HCT116 (cell line): ENCODE measurements at regions not wholly inside any gene's neighbourhood (a gene's known extent, or its start where the extent isn't known, plus 50 kb on each side); places are given as distances from the start of the nearest gene placed in this dataset.

ENCODE experiments used
- ATAC-seq: fragments of 200-7000 bp; cut with Tn5 transposase; 2 replicates; pipeline ENCODE4 v1.9.1; 2020; ENCODE audit warnings: mild to moderate bottlenecking, moderate library complexity
- BruUV-seq: library from RNA; stranded (reverse); fragments of 400-500 nt; replicated peaks from 2 replicates; lab custom pipeline; 2021; lab: Mats Ljungman, UMichigan
- CTCF ChIA-PET: fragments of 300-600 bp; sonication (Branson Sonifier 250); formaldehyde crosslinking; loops from one replicate; lab custom pipeline; 2021; ENCODE audit warnings: antibody characterized with exemption; lab: Charles Lee
- POLR2A ChIA-PET: fragments of 300-600, 350-600 bp; sonication (Branson Sonifier 250); formaldehyde crosslinking; loops from one replicate; lab custom pipeline; 2021; ENCODE audit warnings: antibody characterized with exemption; lab: Charles Lee
- RAD21 ChIA-PET, 2 experiments: fragments of 300-600 bp; sonication (Branson Sonifier 250); formaldehyde crosslinking; loops; one replicate each; lab custom pipeline; 2023; ENCODE audit warnings: low total read pairs in 2 of 2; ENCODE audit not compliant: uncharacterized antibody in 2 of 2, unreplicated experiment in 2 of 2, low non-redundant PET in 1 of 2; lab: Charles Lee
- DNase-seq: peaks from one replicate; pipeline ENCODE4 v3.0.0-alpha.2; 2010; ENCODE audit warnings: low read depth, low spot score
- H2AFZ ChIP-seq: fragments of 200-600 bp; shearing (Covaris generic), sonication (generic); 2 replicates; pipeline ENCODE4 v1.6.1; 2017; ENCODE audit warnings: low read depth, mixed run types, mixed read lengths, antibody characterized with exemption, low read length; ENCODE audit not compliant: poor library complexity, severe bottlenecking
- H3K27ac ChIP-seq: 2 replicates; pipeline ENCODE4 v1.5.1; 2012; ENCODE audit warnings: low read depth, low read length
- H3K27me3 ChIP-seq: fragments of 200-600 bp; sonication (generic); 2 replicates; pipeline ENCODE4 v1.6.1; 2016; ENCODE audit warnings: mixed run types, low read length, mixed read lengths; ENCODE audit not compliant: insufficient read depth
- H3K36me3 ChIP-seq, 2 experiments: fragments of 200-500 bp in 1 of 2; fragments of 200-600 bp in 1 of 2; sonication (Bioruptor generic) in 1 of 2; sonication (generic) in 1 of 2; 2 replicates each; pipeline versions ENCODE4 v1.5.1 to v1.6.1; 2014 to 2016; ENCODE audit warnings: low read length in 2 of 2, inconsistent platforms in 1 of 2, mixed read lengths in 1 of 2, mixed run types in 1 of 2; ENCODE audit not compliant: insufficient read depth in 2 of 2, control insufficient read depth in 1 of 2
- H3K4me1 ChIP-seq, 2 experiments: fragments of 200-600 bp in 1 of 2; sonication (generic) in 1 of 2; 2 replicates each; pipeline versions ENCODE4 v1.5.1 to v1.6.1; 2012 to 2017; ENCODE audit warnings: low read length in 2 of 2, inconsistent platforms in 1 of 2, mild to moderate bottlenecking in 1 of 2, mixed read lengths in 1 of 2, mixed run types in 1 of 2, moderate library complexity in 1 of 2; ENCODE audit not compliant: insufficient read depth in 2 of 2, control insufficient read depth in 1 of 2
- H3K4me2 ChIP-seq: fragments of 200-600 bp; sonication (generic); 2 replicates; pipeline ENCODE4 v1.6.1; 2017; ENCODE audit warnings: mixed run types, low read length, mixed read lengths
- H3K4me3 ChIP-seq, 2 experiments: fragments of 200-600 bp in 1 of 2; sonication (generic) in 1 of 2; replicated peaks in 1 of 2; 2 replicates each; pipeline ENCODE4 v1.5.1; 2011 to 2016; ENCODE audit warnings: low read length in 2 of 2, control low read depth in 1 of 2, low read depth in 1 of 2, mild to moderate bottlenecking in 1 of 2, mixed read lengths in 1 of 2, mixed run types in 1 of 2
- H3K79me2 ChIP-seq: fragments of 200-600 bp; sonication (generic); 2 replicates; pipeline ENCODE4 v1.6.1; 2017; ENCODE audit warnings: mild to moderate bottlenecking, mixed run types, low read length, moderate library complexity, mixed read lengths; ENCODE audit not compliant: insufficient read depth
- H3K9ac ChIP-seq: fragments of 200-600 bp; sonication (generic); 2 replicates; pipeline ENCODE4 v1.6.1; 2016; ENCODE audit warnings: low read length, mixed read lengths
- H3K9me2 ChIP-seq: fragments of 200-600 bp; sonication (generic), shearing (Covaris generic); 2 replicates; pipeline ENCODE4 v1.6.1; 2017; ENCODE audit warnings: mixed run types, mild to moderate bottlenecking, moderate library complexity; ENCODE audit not compliant: insufficient read depth
- H3K9me3 ChIP-seq, 2 experiments: fragments of 200-500 bp in 1 of 2; fragments of 200-600 bp in 1 of 2; sonication (Bioruptor generic) in 1 of 2; sonication (generic) in 1 of 2; 2 replicates each; pipeline ENCODE4 v1.6.1; 2014 to 2017; ENCODE audit warnings: low read length in 2 of 2, mixed read lengths in 2 of 2, inconsistent platforms in 1 of 2, low read depth in 1 of 2, mild to moderate bottlenecking in 1 of 2, mixed run types in 1 of 2, moderate library complexity in 1 of 2; ENCODE audit not compliant: control insufficient read depth in 1 of 2, insufficient read depth in 1 of 2
- H4K20me1 ChIP-seq: fragments of 200-600 bp; sonication (generic), shearing (Covaris generic); 2 replicates; pipeline ENCODE4 v1.6.1; 2017; ENCODE audit warnings: mixed run types, mild to moderate bottlenecking, moderate library complexity; ENCODE audit not compliant: insufficient read depth
- CEBPB ChIP-seq: IDR thresholded peaks from 2 replicates; pipeline ENCODE4 v1.6.1; 2012; ENCODE audit warnings: low read depth
- EGR1 ChIP-seq: IDR thresholded peaks from 2 replicates; pipeline ENCODE4 v1.6.1; 2012; ENCODE audit warnings: low read depth
- ELF1 ChIP-seq: IDR thresholded peaks from 2 replicates; pipeline ENCODE4 v1.6.1; 2012; ENCODE audit warnings: low read depth, borderline replicate concordance
- EZH2 ChIP-seq: fragments of 200-600 bp; sonication (generic); IDR thresholded peaks from 2 replicates; pipeline ENCODE4 v1.6.1; 2017; ENCODE audit warnings: antibody characterized with exemption, mixed run types
- POLR2A ChIP-seq: IDR thresholded peaks from 2 replicates; pipeline ENCODE4 v1.7.0; 2011; ENCODE audit warnings: borderline replicate concordance; ENCODE audit not compliant: insufficient read depth, insufficient read length; ENCODE audit errors: extremely low read depth
- RAD21 ChIP-seq: IDR thresholded peaks from 2 replicates; pipeline ENCODE4 v1.6.1; 2012; ENCODE audit warnings: low read depth, mild to moderate bottlenecking
- SIN3A ChIP-seq: IDR thresholded peaks from 2 replicates; pipeline ENCODE4 v1.6.1; 2012; ENCODE audit warnings: low read depth
- SP1 ChIP-seq: IDR thresholded peaks from 2 replicates; pipeline ENCODE4 v1.6.1; 2012; ENCODE audit warnings: low read depth
- SRF ChIP-seq: IDR thresholded peaks from 2 replicates; pipeline ENCODE4 v1.6.1; 2012; ENCODE audit warnings: low read depth
- TCF7L2 ChIP-seq: IDR thresholded peaks from 2 replicates; pipeline ENCODE4 v1.7.0; 2011; ENCODE audit warnings: borderline replicate concordance, inconsistent platforms; ENCODE audit not compliant: insufficient read depth, insufficient read length; ENCODE audit errors: extremely low read depth
- intact Hi-C: fragments of 100-400 bp; cut with micrococcal nuclease; formaldehyde crosslinking; loops from 2 replicates; pipeline ENCODE4 v1.10.0; 2022
- TF ChIP-seq, protein P1 (sequence below): IDR thresholded peaks from 2 replicates; pipeline ENCODE4 v1.6.1; 2012
- TF ChIP-seq, protein P2 (sequence below): IDR thresholded peaks from 2 replicates; pipeline ENCODE4 v1.6.1; 2012
- TF ChIP-seq, protein P3 (sequence below): IDR thresholded peaks from 2 replicates; pipeline ENCODE4 v1.6.1; 2012; ENCODE audit warnings: low read depth
- TF ChIP-seq, protein P4 (sequence below): IDR thresholded peaks from 2 replicates; pipeline ENCODE4 v1.6.1; 2011; ENCODE audit warnings: mild to moderate bottlenecking, low read length, moderate library complexity; ENCODE audit not compliant: insufficient replicate concordance; ENCODE audit errors: extremely low read depth

DNA sequence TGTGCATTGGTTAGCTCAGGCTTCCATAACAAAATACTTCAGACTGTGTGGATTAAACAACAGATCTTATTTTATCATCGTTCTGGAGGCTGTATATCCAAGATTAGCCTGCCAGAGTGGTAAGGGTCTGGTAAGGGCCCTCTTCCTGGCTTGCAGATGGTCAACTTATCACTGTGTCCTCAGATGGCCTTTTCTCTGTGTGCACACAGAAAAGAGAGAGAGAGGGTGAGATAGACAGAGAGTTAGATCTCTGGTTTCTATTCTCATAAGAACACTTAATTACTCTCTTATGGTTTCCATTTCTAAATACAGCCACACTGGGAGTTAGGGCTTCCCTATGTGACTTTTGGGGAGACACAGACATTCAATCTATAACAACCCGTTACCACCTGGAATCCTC, 1003.5 kb downstream of the TSN start (continued):
- TF ChIP-seq, protein P1, sequence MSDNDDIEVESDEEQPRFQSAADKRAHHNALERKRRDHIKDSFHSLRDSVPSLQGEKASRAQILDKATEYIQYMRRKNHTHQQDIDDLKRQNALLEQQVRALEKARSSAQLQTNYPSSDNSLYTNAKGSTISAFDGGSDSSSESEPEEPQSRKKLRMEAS, result no peak
- TF ChIP-seq TCF7L2 (no peak), RAD21 (no peak), SIN3A (no peak), ELF1 (no peak), CEBPB (no peak)
- TF ChIP-seq, protein P2, sequence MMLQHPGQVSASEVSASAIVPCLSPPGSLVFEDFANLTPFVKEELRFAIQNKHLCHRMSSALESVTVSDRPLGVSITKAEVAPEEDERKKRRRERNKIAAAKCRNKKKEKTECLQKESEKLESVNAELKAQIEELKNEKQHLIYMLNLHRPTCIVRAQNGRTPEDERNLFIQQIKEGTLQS, result no peak

DNA sequence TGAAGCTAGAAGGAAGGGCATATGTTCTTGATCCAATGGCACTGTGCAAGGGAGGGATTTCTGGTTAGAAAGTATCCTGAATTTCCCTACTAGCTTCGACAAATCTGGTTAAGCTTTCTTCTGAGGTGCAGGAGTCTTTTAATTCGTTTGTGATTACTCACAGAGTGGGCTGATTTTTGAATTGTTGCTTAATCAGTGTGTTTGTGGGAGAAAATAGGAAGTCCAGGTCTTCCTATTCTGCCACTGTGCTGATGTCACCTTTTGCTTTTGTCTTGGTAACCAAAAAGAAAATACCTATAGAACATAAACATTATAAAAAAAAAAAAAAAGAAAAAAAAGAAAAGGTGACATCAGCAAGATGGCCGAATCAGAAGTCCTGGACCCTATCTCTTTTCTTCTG, 1008.6 kb downstream of the TSN start:
- RAD21 ChIA-PET, result no interaction called here
- POLR2A ChIA-PET, result no interaction called here

More for the DNA sequence above, 1008.6 kb downstream of the TSN start:
- ATAC-seq (no peak), DNase-seq (no peak)
- Histone ChIP-seq H3K27me3 (no peaks in the 10 kb centered on the region), H3K9me2 (no peaks in the 10 kb centered on the region), H3K4me1 (no peaks in the 10 kb centered on the region), H3K4me2 (no peak overlapping the region), H3K27ac (no peak overlapping the region), H3K4me3 (no peak overlapping the region), H3K9me3 (peaks cover 3 to 16% of the 10 kb centered on the region in 2 experiments; a peak in 2 of 4 replicates), H4K20me1 (no peaks in the 10 kb centered on the region), H3K36me3 (no peaks in the 10 kb centered on the region), H3K9ac (no peak overlapping the region), H3K79me2 (no peaks in the 10 kb centered on the region), H2AFZ (no peak overlapping the region)
- CTCF ChIA-PET, result no interaction called here
- TF ChIP-seq EZH2, result no peak
- no peak for TF ChIP-seq SRF
- TF ChIP-seq, protein P3, sequence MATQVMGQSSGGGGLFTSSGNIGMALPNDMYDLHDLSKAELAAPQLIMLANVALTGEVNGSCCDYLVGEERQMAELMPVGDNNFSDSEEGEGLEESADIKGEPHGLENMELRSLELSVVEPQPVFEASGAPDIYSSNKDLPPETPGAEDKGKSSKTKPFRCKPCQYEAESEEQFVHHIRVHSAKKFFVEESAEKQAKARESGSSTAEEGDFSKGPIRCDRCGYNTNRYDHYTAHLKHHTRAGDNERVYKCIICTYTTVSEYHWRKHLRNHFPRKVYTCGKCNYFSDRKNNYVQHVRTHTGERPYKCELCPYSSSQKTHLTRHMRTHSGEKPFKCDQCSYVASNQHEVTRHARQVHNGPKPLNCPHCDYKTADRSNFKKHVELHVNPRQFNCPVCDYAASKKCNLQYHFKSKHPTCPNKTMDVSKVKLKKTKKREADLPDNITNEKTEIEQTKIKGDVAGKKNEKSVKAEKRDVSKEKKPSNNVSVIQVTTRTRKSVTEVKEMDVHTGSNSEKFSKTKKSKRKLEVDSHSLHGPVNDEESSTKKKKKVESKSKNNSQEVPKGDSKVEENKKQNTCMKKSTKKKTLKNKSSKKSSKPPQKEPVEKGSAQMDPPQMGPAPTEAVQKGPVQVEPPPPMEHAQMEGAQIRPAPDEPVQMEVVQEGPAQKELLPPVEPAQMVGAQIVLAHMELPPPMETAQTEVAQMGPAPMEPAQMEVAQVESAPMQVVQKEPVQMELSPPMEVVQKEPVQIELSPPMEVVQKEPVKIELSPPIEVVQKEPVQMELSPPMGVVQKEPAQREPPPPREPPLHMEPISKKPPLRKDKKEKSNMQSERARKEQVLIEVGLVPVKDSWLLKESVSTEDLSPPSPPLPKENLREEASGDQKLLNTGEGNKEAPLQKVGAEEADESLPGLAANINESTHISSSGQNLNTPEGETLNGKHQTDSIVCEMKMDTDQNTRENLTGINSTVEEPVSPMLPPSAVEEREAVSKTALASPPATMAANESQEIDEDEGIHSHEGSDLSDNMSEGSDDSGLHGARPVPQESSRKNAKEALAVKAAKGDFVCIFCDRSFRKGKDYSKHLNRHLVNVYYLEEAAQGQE, result no peak
- TF ChIP-seq POLR2A, result no peak
- TF ChIP-seq ELF1, result no peak
- TF ChIP-seq, protein P4, sequence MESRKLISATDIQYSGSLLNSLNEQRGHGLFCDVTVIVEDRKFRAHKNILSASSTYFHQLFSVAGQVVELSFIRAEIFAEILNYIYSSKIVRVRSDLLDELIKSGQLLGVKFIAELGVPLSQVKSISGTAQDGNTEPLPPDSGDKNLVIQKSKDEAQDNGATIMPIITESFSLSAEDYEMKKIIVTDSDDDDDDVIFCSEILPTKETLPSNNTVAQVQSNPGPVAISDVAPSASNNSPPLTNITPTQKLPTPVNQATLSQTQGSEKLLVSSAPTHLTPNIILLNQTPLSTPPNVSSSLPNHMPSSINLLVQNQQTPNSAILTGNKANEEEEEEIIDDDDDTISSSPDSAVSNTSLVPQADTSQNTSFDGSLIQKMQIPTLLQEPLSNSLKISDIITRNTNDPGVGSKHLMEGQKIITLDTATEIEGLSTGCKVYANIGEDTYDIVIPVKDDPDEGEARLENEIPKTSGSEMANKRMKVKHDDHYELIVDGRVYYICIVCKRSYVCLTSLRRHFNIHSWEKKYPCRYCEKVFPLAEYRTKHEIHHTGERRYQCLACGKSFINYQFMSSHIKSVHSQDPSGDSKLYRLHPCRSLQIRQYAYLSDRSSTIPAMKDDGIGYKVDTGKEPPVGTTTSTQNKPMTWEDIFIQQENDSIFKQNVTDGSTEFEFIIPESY, result no peak
- no peak for TF ChIP-seq EGR1
- TF ChIP-seq SIN3A, result no peak
- no peak for TF ChIP-seq RAD21
- TF ChIP-seq SP1, result no peak
- intact Hi-C loops, result no loop called here
- no TSS peak for BruUV-seq
